ENCODE measurements at regions not wholly inside any gene's neighbourhood (a gene's known extent, or its start where the extent isn't known, plus 50 kb on each side); places are given as distances from the start of the nearest gene placed in this dataset.

DNA sequence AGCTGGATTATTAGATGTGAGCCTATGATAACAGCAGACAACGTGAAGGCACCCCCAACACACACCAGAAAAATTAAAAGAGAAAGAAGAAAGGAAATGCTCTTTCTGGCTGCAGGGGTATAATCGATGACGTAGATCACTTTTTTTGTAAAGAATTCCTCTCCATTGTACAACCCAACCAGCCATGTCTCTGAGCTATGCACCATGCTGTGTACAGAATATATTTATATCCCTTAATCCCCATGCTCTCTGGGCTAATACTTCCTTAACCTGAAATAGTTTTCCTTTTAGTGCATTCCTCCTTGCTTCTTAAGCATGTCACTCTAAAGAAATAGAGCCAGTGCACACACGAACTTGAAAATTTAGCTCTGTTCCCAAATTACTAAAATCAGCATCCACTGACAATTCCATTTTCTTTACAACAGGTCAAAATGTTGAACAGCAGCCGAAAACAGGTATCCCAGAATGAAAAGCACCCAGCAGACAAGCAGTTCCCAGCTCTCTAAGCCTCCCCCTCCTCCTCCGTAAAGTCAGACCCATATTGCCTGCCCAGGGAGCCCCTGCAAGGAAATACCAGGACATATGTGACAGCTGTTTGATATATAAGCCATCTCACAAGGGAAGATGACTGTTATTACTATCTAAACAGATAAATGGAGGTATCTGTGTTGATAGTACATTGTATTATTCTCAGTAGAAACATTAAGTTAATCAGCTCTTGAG is 247.4 kb upstream of the RAB6C start:
- Histone ChIP-seq H3K27me3 (ENCODE audit: control insufficient read depth, insufficient read depth, low read length) (no peaks in the 10 kb centered on the region), H3K4me3 (ENCODE audit: low read depth, low read length) (no peak overlapping the region), H3K27ac (ENCODE audit: low read depth, low read length) (no peak overlapping the region), H3K36me3 (ENCODE audit: control insufficient read depth, insufficient read depth, low read length) (no peaks in the 10 kb centered on the region), H3K4me1 (ENCODE audit: control insufficient read depth, insufficient read depth, low read length) (peaks cover 3% of the 10 kb centered on the region; the same call in 1 of the 2 replicates), H3K9ac (ENCODE audit: low read depth, low read length) (no peak overlapping the region), H3K9me3 (ENCODE audit: control insufficient read depth, insufficient read depth, low read length) (no peaks in the 10 kb centered on the region)

DNA sequence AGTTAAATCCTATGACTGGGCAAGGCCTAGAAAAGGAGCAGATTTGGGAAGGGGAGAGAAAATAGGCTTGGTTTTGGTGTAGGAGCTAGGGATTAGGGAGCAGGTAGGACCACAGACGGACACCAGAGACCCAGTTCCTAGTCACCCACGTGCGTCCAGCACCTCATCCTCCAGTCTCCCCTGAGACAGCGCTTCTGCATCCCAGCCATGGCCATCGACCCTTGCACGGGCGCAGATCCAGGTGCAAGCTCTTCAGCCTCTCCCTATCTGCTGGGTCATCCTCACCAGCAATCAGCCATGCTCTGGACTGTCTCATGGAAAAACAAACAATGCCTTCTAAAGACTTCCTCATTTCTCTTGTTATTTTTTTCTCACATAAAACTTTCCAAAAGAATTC is 246.8 kb upstream of the RAB6C start:
- Histone ChIP-seq H3K4me1 (ENCODE audit: control insufficient read depth, insufficient read depth, low read length) (peaks cover 3% of the 10 kb centered on the region; the same call in 1 of the 2 replicates), H3K27me3 (ENCODE audit: control insufficient read depth, insufficient read depth, low read length) (no peaks in the 10 kb centered on the region), H3K9ac (ENCODE audit: low read depth, low read length) (no peak overlapping the region), H3K27ac (ENCODE audit: low read depth, low read length) (no peak overlapping the region), H3K4me3 (ENCODE audit: low read depth, low read length) (no peak overlapping the region), H3K36me3 (ENCODE audit: control insufficient read depth, insufficient read depth, low read length) (no peaks in the 10 kb centered on the region), H3K9me3 (ENCODE audit: control insufficient read depth, insufficient read depth, low read length) (no peaks in the 10 kb centered on the region)

DNA sequence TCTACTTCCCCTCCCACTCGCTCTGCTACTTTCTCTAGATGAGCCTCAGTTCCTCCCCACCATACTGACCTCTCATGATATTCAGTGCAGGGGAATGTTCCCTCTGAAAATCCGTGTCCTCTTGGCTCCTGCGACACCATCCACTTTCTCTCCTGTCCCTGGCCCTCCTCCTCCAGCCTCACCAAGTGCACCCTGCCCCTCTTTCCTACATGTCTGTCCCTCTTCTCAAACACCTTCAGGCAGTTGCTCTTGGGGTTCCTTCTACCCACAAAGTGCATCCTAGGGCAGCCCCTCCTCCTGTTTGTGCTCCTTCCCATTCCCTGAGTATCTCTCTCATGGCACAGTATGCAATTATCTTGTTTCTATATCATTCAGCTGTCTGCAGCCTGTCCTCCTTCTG is 246.4 kb upstream of the RAB6C start:
- Histone ChIP-seq H3K9me3 (ENCODE audit: control insufficient read depth, insufficient read depth, low read length) (no peaks in the 10 kb centered on the region), H3K4me3 (ENCODE audit: low read depth, low read length) (no peak overlapping the region), H3K27me3 (ENCODE audit: control insufficient read depth, insufficient read depth, low read length) (no peaks in the 10 kb centered on the region), H3K4me1 (ENCODE audit: control insufficient read depth, insufficient read depth, low read length) (peaks cover 3% of the 10 kb centered on the region; the same call in 1 of the 2 replicates), H3K27ac (ENCODE audit: low read depth, low read length) (no peak overlapping the region), H3K36me3 (ENCODE audit: control insufficient read depth, insufficient read depth, low read length) (no peaks in the 10 kb centered on the region), H3K9ac (ENCODE audit: low read depth, low read length) (no peak overlapping the region)

DNA sequence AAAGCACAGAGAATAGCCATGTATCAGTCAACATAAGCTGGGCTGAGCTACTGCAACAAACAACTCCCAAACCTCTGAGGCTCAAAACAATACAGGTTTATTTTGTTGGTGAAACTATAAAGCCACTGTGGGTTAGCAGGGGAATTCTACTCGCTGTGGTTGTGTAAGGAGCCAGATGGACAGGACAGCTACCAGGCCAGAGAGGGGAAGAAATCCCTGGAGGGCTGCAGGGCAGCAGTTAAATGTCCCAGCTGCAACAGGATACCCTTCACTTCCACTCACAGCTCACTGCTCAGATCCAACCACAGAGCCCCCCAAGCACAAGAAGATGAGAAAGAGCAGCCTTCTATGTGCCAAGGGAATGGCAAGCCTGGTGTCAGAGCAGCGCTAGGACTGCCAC is 245.9 kb upstream of the RAB6C start:
- Histone ChIP-seq H3K4me3 (ENCODE audit: low read depth, low read length) (no peak overlapping the region), H3K27ac (ENCODE audit: low read depth, low read length) (no peak overlapping the region), H3K9ac (ENCODE audit: low read depth, low read length) (no peak overlapping the region), H3K36me3 (ENCODE audit: control insufficient read depth, insufficient read depth, low read length) (no peaks in the 10 kb centered on the region), H3K9me3 (ENCODE audit: control insufficient read depth, insufficient read depth, low read length) (no peaks in the 10 kb centered on the region), H3K4me1 (ENCODE audit: control insufficient read depth, insufficient read depth, low read length) (peaks cover 3% of the 10 kb centered on the region; the same call in 1 of the 2 replicates), H3K27me3 (ENCODE audit: control insufficient read depth, insufficient read depth, low read length) (no peaks in the 10 kb centered on the region)

DNA sequence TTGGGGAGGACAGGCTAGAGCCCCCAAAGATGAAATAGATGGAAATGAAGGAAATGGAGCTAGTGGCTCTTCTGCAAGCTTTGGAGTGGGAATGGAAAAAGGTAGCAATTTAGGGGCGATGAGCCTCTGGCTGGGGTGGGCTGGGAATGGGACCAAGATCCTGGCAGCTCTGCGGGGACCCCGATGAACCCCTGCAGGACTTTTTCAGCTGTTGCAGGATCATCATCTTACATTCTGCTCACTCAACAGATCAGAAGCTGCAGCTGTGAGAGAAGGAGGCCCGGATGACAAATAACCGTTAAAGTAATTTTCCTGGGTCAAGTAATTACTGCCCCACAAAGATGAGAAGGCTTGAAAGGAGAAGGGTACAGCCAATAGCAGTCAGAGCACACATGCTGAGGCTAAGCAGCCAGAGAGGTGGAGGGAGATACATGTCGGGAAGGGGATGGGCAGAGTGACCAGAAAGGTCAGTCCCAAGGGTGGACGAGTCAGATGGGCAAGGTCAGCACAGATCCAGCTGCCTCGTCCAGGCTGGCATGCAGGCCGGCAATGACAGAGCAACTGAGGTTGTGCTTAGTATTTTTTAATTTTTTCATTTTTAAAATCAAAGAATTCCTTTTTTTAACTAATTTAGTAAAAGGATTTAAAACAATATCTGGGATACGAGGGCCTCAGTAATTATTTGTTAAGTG is 245.0 kb upstream of the RAB6C start:
- Histone ChIP-seq H3K36me3 (ENCODE audit: control insufficient read depth, insufficient read depth, low read length) (no peaks in the 10 kb centered on the region), H3K27me3 (ENCODE audit: control insufficient read depth, insufficient read depth, low read length) (no peaks in the 10 kb centered on the region), H3K9ac (ENCODE audit: low read depth, low read length) (no peak overlapping the region)

DNA sequence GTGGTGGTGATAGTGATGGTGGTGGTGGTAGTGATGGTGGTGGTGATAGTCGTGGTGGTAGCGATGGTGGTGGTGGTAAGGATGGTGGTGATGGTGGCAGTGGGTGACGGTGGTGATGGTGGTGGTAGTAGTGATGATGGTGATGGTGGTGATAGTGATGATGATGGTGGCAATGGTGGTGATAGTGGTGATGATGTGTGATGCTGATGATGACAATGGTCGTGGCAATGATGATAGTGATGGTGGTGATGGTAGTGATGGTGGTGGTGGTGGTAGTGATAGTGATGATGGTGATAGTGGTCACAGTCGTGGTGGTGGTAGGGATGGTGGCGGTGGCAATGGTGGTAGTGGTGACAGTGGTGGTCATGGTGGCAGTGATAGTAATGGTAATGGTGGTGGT is 243.9 kb upstream of the RAB6C start:
- no peaks in the 10 kb centered on the region for H3K36me3 ChIP-seq (ENCODE audit: control insufficient read depth, insufficient read depth, low read length)
- no peak overlapping the region for H3K9ac ChIP-seq (ENCODE audit: low read depth, low read length)
- H3K27ac ChIP-seq (ENCODE audit: low read depth, low read length): no peak overlapping the region
- no peak overlapping the region for H3K4me3 ChIP-seq (ENCODE audit: low read depth, low read length)
- no peaks in the 10 kb centered on the region for H3K4me1 ChIP-seq (ENCODE audit: control insufficient read depth, insufficient read depth, low read length)
- H3K27me3 ChIP-seq (ENCODE audit: control insufficient read depth, insufficient read depth, low read length): no peaks in the 10 kb centered on the region
- no peaks in the 10 kb centered on the region for H3K9me3 ChIP-seq (ENCODE audit: control insufficient read depth, insufficient read depth, low read length)

More for the DNA sequence above, 245.0 kb upstream of the RAB6C start:
- H3K9me3 ChIP-seq (ENCODE audit: control insufficient read depth, insufficient read depth, low read length): no peaks in the 10 kb centered on the region
- no peak overlapping the region for H3K27ac ChIP-seq (ENCODE audit: low read depth, low read length)
- H3K4me3 ChIP-seq (ENCODE audit: low read depth, low read length): no peak overlapping the region
- no peaks in the 10 kb centered on the region for H3K4me1 ChIP-seq (ENCODE audit: control insufficient read depth, insufficient read depth, low read length)

DNA sequence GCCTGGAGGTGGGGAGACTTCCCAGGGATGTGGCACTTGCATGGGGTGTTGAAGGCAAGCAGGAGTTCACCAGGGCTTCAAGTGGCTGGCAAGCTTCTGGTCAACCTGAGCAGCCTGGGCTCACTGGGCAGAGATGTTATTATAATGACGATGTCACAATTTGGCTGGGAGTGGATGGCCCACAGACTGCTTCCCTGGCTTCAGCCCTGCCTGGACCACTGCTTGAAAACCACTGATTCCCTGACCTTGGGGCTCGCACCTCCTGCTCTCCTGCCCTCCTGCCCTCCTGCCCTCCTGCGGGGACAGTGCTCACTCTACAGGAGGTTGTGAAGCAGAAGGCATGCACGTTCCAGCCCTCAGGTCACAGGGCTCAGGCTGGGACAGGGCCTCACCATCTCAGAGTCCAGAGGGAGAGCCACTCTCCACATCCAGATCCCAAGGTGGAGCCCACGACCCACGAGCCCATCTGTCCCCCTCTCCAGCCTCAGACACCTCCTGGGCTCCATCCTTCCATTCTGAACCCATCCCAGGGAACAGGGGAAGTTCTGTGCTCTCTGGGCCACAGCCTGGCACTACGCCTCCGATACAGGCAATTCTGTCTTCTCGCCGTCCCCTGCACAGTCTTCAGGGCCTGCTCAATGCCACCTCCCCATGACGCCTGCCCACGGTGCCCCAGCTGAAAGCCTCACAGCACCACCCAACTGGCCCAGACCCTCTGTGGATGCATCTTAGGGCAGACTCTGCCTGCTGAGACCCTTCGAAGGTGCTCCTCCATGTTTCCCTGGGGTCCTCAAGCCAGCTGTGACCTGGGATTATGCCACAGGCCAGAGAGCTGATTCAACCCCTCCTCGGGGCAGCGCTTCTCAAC is 241.6 kb upstream of the RAB6C start:
- no peaks in the 10 kb centered on the region for H3K27me3 ChIP-seq (ENCODE audit: control insufficient read depth, insufficient read depth, low read length)
- no peaks in the 10 kb centered on the region for H3K9me3 ChIP-seq (ENCODE audit: control insufficient read depth, insufficient read depth, low read length)
- H3K27ac ChIP-seq (ENCODE audit: low read depth, low read length): no peak overlapping the region
- H3K4me1 ChIP-seq (ENCODE audit: control insufficient read depth, insufficient read depth, low read length): no peaks in the 10 kb centered on the region
- H3K9ac ChIP-seq (ENCODE audit: low read depth, low read length): no peak overlapping the region
- no peaks in the 10 kb centered on the region for H3K36me3 ChIP-seq (ENCODE audit: control insufficient read depth, insufficient read depth, low read length)
- no peak overlapping the region for H3K4me3 ChIP-seq (ENCODE audit: low read depth, low read length)

DNA sequence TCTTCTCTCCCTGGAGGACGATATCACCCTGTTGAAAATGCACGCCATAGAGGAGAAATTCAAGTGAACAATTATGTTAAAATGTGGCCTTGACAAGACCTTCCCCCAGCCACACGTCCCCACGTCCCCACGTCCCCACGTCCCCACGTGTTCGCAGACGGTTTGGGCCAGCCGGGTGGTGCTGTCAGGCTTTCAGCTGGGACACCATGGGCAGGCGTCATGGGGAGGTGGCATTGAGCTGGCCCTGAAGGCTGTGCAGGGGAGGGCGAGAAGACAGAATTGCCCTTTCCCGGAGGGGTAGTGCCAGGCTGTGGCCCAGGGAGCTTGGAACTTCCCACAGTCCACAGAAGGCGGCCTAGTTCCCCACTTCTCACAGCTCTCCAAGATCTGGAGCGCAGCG is 240.7 kb upstream of the RAB6C start:
- H3K9me3 ChIP-seq (ENCODE audit: control insufficient read depth, insufficient read depth, low read length): no peaks in the 10 kb centered on the region
- no peaks in the 10 kb centered on the region for H3K4me1 ChIP-seq (ENCODE audit: control insufficient read depth, insufficient read depth, low read length)
- H3K9ac ChIP-seq (ENCODE audit: low read depth, low read length): no peak overlapping the region
- no peaks in the 10 kb centered on the region for H3K36me3 ChIP-seq (ENCODE audit: control insufficient read depth, insufficient read depth, low read length)
- no peaks in the 10 kb centered on the region for H3K27me3 ChIP-seq (ENCODE audit: control insufficient read depth, insufficient read depth, low read length)
- no peak overlapping the region for H3K27ac ChIP-seq (ENCODE audit: low read depth, low read length)
- H3K4me3 ChIP-seq (ENCODE audit: low read depth, low read length): no peak overlapping the region

DNA sequence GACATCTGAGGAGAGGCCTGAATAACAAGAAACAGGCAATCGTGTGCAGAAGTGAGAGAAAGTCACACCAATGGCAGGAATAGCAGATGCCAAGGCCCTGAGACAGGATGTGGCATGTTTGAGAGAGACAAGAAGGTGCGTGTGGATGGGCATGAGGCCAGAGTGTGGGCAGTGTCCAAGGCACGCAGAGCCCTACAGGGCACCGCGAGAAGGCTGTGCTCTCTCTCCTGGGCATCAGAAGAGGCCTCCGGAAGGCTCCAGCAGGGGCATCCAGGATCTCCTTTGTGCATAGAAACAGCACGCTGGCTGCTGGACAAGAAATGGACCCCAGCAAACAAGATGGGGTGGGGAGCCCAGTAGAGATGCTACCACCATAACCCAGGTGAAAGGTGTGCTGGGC is 239.0 kb upstream of the RAB6C start:
- no peaks in the 10 kb centered on the region for H3K27me3 ChIP-seq (ENCODE audit: control insufficient read depth, insufficient read depth, low read length)
- no peak overlapping the region for H3K27ac ChIP-seq (ENCODE audit: low read depth, low read length)
- H3K9me3 ChIP-seq (ENCODE audit: control insufficient read depth, insufficient read depth, low read length): no peaks in the 10 kb centered on the region
- no peak overlapping the region for H3K4me3 ChIP-seq (ENCODE audit: low read depth, low read length)
- H3K4me1 ChIP-seq (ENCODE audit: control insufficient read depth, insufficient read depth, low read length): no peaks in the 10 kb centered on the region; the same call in 1 of the 2 replicates
- H3K9ac ChIP-seq (ENCODE audit: low read depth, low read length): no peak overlapping the region
- H3K36me3 ChIP-seq (ENCODE audit: control insufficient read depth, insufficient read depth, low read length): no peaks in the 10 kb centered on the region

DNA sequence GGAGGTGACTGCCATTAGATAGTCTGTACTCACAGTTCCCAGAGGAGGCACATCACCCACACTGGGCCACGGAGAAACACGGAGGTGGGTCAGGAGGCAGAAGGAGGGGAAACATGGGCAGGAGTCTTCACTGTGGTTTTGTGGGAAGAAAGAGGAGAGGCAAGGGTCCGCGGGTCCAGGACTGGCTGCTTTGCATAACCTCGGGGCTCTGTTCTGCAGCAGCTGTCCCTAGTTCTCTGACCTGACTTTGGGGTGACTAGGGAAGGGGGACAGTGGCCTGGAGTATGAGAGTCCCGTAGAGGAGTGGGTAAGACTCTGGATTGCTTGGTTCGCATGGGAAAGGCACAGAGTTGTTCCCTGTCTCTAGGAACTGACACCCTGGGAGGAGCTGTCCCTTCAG is 238.3 kb upstream of the RAB6C start:
- Histone ChIP-seq H3K9me3 (ENCODE audit: control insufficient read depth, insufficient read depth, low read length) (no peaks in the 10 kb centered on the region), H3K27ac (ENCODE audit: low read depth, low read length) (no peak overlapping the region), H3K36me3 (ENCODE audit: control insufficient read depth, insufficient read depth, low read length) (no peaks in the 10 kb centered on the region), H3K4me3 (ENCODE audit: low read depth, low read length) (no peak overlapping the region), H3K4me1 (ENCODE audit: control insufficient read depth, insufficient read depth, low read length) (no peaks in the 10 kb centered on the region; the same call in 1 of the 2 replicates), H3K9ac (ENCODE audit: low read depth, low read length) (no peak overlapping the region), H3K27me3 (ENCODE audit: control insufficient read depth, insufficient read depth, low read length) (no peaks in the 10 kb centered on the region)

DNA sequence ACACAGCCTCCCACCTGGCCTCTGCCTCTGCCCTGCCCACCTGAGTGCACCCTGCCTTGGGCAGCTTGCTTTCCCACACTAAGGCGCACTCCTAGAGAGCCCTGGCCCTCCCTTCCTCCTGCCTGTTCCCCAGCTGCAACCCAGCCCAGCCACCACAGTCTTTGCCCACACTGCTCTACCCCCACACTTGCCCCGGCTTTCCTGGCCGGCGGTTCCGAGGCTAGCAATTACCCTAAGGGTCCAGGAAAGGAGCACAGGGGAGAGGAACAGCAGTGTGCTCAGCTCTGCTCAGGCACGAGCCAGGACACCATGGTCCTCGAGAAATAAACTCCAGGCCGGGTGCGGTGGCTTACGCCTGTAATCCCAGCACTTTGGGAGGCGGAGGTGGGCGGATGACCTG is 237.8 kb upstream of the RAB6C start:
- no peak overlapping the region for H3K4me3 ChIP-seq (ENCODE audit: low read depth, low read length)
- H3K27ac ChIP-seq (ENCODE audit: low read depth, low read length): no peak overlapping the region
- no peaks in the 10 kb centered on the region for H3K27me3 ChIP-seq (ENCODE audit: control insufficient read depth, insufficient read depth, low read length)
- no peaks in the 10 kb centered on the region for H3K9me3 ChIP-seq (ENCODE audit: control insufficient read depth, insufficient read depth, low read length)
- H3K36me3 ChIP-seq (ENCODE audit: control insufficient read depth, insufficient read depth, low read length): no peaks in the 10 kb centered on the region
- H3K9ac ChIP-seq (ENCODE audit: low read depth, low read length): no peak overlapping the region
- H3K4me1 ChIP-seq (ENCODE audit: control insufficient read depth, insufficient read depth, low read length): no peaks in the 10 kb centered on the region; the same call in 1 of the 2 replicates
